HCT116 (cell line): ENCODE measurements at regions not wholly inside any gene's neighbourhood (a gene's known extent, or its start where the extent isn't known, plus 50 kb on each side); places are given as distances from the start of the nearest gene placed in this dataset.

Source experiments
- ATAC-seq: fragments of 200-7000 bp; cut with Tn5 transposase; 2 replicates; pipeline ENCODE4 v1.9.1; 2020; ENCODE audit warnings: mild to moderate bottlenecking, moderate library complexity
- BruUV-seq: library from RNA; stranded (reverse); fragments of 400-500 nt; replicated peaks from 2 replicates; lab custom pipeline; 2021; lab: Mats Ljungman, UMichigan
- CTCF ChIA-PET: fragments of 300-600 bp; sonication (Branson Sonifier 250); formaldehyde crosslinking; loops from one replicate; lab custom pipeline; 2021; ENCODE audit warnings: antibody characterized with exemption; lab: Charles Lee
- POLR2A ChIA-PET: fragments of 300-600, 350-600 bp; sonication (Branson Sonifier 250); formaldehyde crosslinking; loops from one replicate; lab custom pipeline; 2021; ENCODE audit warnings: antibody characterized with exemption; lab: Charles Lee
- RAD21 ChIA-PET, 2 experiments: fragments of 300-600 bp; sonication (Branson Sonifier 250); formaldehyde crosslinking; loops; one replicate each; lab custom pipeline; 2023; ENCODE audit warnings: low total read pairs in 2 of 2; ENCODE audit not compliant: uncharacterized antibody in 2 of 2, unreplicated experiment in 2 of 2, low non-redundant PET in 1 of 2; lab: Charles Lee
- DNase-seq: peaks from one replicate; pipeline ENCODE4 v3.0.0-alpha.2; 2010; ENCODE audit warnings: low read depth, low spot score
- H2AFZ ChIP-seq: fragments of 200-600 bp; shearing (Covaris generic), sonication (generic); 2 replicates; pipeline ENCODE4 v1.6.1; 2017; ENCODE audit warnings: low read depth, mixed run types, mixed read lengths, antibody characterized with exemption, low read length; ENCODE audit not compliant: poor library complexity, severe bottlenecking
- H3K27ac ChIP-seq: 2 replicates; pipeline ENCODE4 v1.5.1; 2012; ENCODE audit warnings: low read depth, low read length
- H3K27me3 ChIP-seq: fragments of 200-600 bp; sonication (generic); 2 replicates; pipeline ENCODE4 v1.6.1; 2016; ENCODE audit warnings: mixed run types, low read length, mixed read lengths; ENCODE audit not compliant: insufficient read depth
- H3K36me3 ChIP-seq, 2 experiments: fragments of 200-500 bp in 1 of 2; fragments of 200-600 bp in 1 of 2; sonication (Bioruptor generic) in 1 of 2; sonication (generic) in 1 of 2; 2 replicates each; pipeline versions ENCODE4 v1.5.1 to v1.6.1; 2014 to 2016; ENCODE audit warnings: low read length in 2 of 2, inconsistent platforms in 1 of 2, mixed read lengths in 1 of 2, mixed run types in 1 of 2; ENCODE audit not compliant: insufficient read depth in 2 of 2, control insufficient read depth in 1 of 2
- H3K4me1 ChIP-seq, 2 experiments: fragments of 200-600 bp in 1 of 2; sonication (generic) in 1 of 2; 2 replicates each; pipeline versions ENCODE4 v1.5.1 to v1.6.1; 2012 to 2017; ENCODE audit warnings: low read length in 2 of 2, inconsistent platforms in 1 of 2, mild to moderate bottlenecking in 1 of 2, mixed read lengths in 1 of 2, mixed run types in 1 of 2, moderate library complexity in 1 of 2; ENCODE audit not compliant: insufficient read depth in 2 of 2, control insufficient read depth in 1 of 2
- H3K4me2 ChIP-seq: fragments of 200-600 bp; sonication (generic); 2 replicates; pipeline ENCODE4 v1.6.1; 2017; ENCODE audit warnings: mixed run types, low read length, mixed read lengths
- H3K4me3 ChIP-seq, 2 experiments: fragments of 200-600 bp in 1 of 2; sonication (generic) in 1 of 2; replicated peaks in 1 of 2; 2 replicates each; pipeline ENCODE4 v1.5.1; 2011 to 2016; ENCODE audit warnings: low read length in 2 of 2, control low read depth in 1 of 2, low read depth in 1 of 2, mild to moderate bottlenecking in 1 of 2, mixed read lengths in 1 of 2, mixed run types in 1 of 2
- H3K79me2 ChIP-seq: fragments of 200-600 bp; sonication (generic); 2 replicates; pipeline ENCODE4 v1.6.1; 2017; ENCODE audit warnings: mild to moderate bottlenecking, mixed run types, low read length, moderate library complexity, mixed read lengths; ENCODE audit not compliant: insufficient read depth
- H3K9ac ChIP-seq: fragments of 200-600 bp; sonication (generic); 2 replicates; pipeline ENCODE4 v1.6.1; 2016; ENCODE audit warnings: low read length, mixed read lengths
- H3K9me2 ChIP-seq: fragments of 200-600 bp; sonication (generic), shearing (Covaris generic); 2 replicates; pipeline ENCODE4 v1.6.1; 2017; ENCODE audit warnings: mixed run types, mild to moderate bottlenecking, moderate library complexity; ENCODE audit not compliant: insufficient read depth
- H3K9me3 ChIP-seq, 2 experiments: fragments of 200-500 bp in 1 of 2; fragments of 200-600 bp in 1 of 2; sonication (Bioruptor generic) in 1 of 2; sonication (generic) in 1 of 2; 2 replicates each; pipeline ENCODE4 v1.6.1; 2014 to 2017; ENCODE audit warnings: low read length in 2 of 2, mixed read lengths in 2 of 2, inconsistent platforms in 1 of 2, low read depth in 1 of 2, mild to moderate bottlenecking in 1 of 2, mixed run types in 1 of 2, moderate library complexity in 1 of 2; ENCODE audit not compliant: control insufficient read depth in 1 of 2, insufficient read depth in 1 of 2
- H4K20me1 ChIP-seq: fragments of 200-600 bp; sonication (generic), shearing (Covaris generic); 2 replicates; pipeline ENCODE4 v1.6.1; 2017; ENCODE audit warnings: mixed run types, mild to moderate bottlenecking, moderate library complexity; ENCODE audit not compliant: insufficient read depth
- CBX3 ChIP-seq: IDR thresholded peaks from 2 replicates; pipeline ENCODE4 v1.6.1; 2012; ENCODE audit warnings: low read depth
- CEBPB ChIP-seq: IDR thresholded peaks from 2 replicates; pipeline ENCODE4 v1.6.1; 2012; ENCODE audit warnings: low read depth
- CTCF ChIP-seq, 3 experiments: fragments of 200-600 bp in 1 of 3; sonication (generic) in 1 of 3; IDR thresholded peaks in 2 of 3; conservative IDR thresholded peaks in 1 of 3; 2 replicates each; pipeline ENCODE4 v1.5.1; 2012 to 2017; ENCODE audit warnings: low read depth in 2 of 3, low read length in 2 of 3, antibody characterized with exemption in 1 of 3, borderline replicate concordance in 1 of 3, control low read depth in 1 of 3, mild to moderate bottlenecking in 1 of 3, mixed read lengths in 1 of 3, mixed run types in 1 of 3, moderate library complexity in 1 of 3; ENCODE audit not compliant: insufficient read depth in 1 of 3
- EZH2phosphoT487 ChIP-seq: fragments of 200-600 bp; IDR thresholded peaks from 2 replicates; pipeline ENCODE4 v1.6.1; 2018; ENCODE audit warnings: antibody characterized with exemption, borderline replicate concordance
- FOSL1 ChIP-seq: IDR thresholded peaks from 2 replicates; pipeline ENCODE4 v1.6.1; 2012; ENCODE audit warnings: low read depth
- POLR2A ChIP-seq: IDR thresholded peaks from 2 replicates; pipeline ENCODE4 v1.7.0; 2011; ENCODE audit warnings: borderline replicate concordance; ENCODE audit not compliant: insufficient read depth, insufficient read length; ENCODE audit errors: extremely low read depth
- POLR2AphosphoS5 ChIP-seq: IDR thresholded peaks from 2 replicates; pipeline ENCODE4 v1.6.1; 2011; ENCODE audit warnings: mild to moderate bottlenecking, low read depth, low read length, moderate library complexity
- SIN3A ChIP-seq: IDR thresholded peaks from 2 replicates; pipeline ENCODE4 v1.6.1; 2012; ENCODE audit warnings: low read depth
- SP1 ChIP-seq: IDR thresholded peaks from 2 replicates; pipeline ENCODE4 v1.6.1; 2012; ENCODE audit warnings: low read depth
- SRF ChIP-seq: IDR thresholded peaks from 2 replicates; pipeline ENCODE4 v1.6.1; 2012; ENCODE audit warnings: low read depth
- YY1 ChIP-seq: IDR thresholded peaks from 2 replicates; pipeline ENCODE4 v1.6.1; 2011; ENCODE audit warnings: low read length, low read depth, moderate library complexity, mild to moderate bottlenecking; ENCODE audit not compliant: insufficient replicate concordance; ENCODE audit errors: extremely low read depth
- ZNF274 ChIP-seq: fragments of 200-500 bp; sonication (Bioruptor generic); IDR thresholded peaks from 2 replicates; pipeline ENCODE4 v1.6.1; 2014; ENCODE audit warnings: mild to moderate bottlenecking, low read depth, low read length, inconsistent platforms
- intact Hi-C: fragments of 100-400 bp; cut with micrococcal nuclease; formaldehyde crosslinking; loops from 2 replicates; pipeline ENCODE4 v1.10.0; 2022
- TF ChIP-seq, protein P1 (sequence below): IDR thresholded peaks from 2 replicates; pipeline ENCODE4 v1.6.1; 2012; ENCODE audit warnings: low read depth
- TF ChIP-seq, protein P2 (sequence below): IDR thresholded peaks from 2 replicates; pipeline ENCODE4 v1.6.1; 2012

DNA sequence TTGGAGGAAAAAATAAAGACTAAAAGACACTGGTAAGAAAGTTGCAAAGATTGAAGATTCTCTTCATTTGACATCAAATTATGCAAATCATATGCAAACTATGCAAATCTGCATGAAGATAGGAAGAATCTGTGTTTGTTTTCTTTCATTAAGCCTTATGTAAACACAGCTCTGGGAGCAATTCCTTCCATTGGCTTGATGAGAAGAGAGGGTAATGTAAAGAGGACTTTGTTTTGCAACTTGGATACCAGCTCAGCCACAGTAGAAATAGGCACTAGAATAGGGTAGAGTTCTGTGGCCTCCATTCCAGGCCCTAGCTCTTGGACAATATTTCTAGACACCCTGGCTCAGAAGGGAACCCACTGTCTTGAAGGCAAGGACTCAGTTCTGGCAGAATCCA lies 388.4 kb upstream of the RASGEF1B start:
- CTCF ChIA-PET = no interaction called here
- intact Hi-C loops = no loop called here

More for the DNA sequence above, 388.4 kb upstream of the RASGEF1B start:
- Histone ChIP-seq H3K79me2 (no peaks in the 10 kb centered on the region), H3K9me2 (no peaks in the 10 kb centered on the region), H3K4me1 (no peaks in the 10 kb centered on the region), H3K9ac (no peak overlapping the region), H3K4me2 (no peak overlapping the region), H3K4me3 (no peak overlapping the region), H2AFZ (no peak overlapping the region), H4K20me1 (no peaks in the 10 kb centered on the region), H3K36me3 (no peaks in the 10 kb centered on the region), H3K27me3 (no peaks in the 10 kb centered on the region), H3K27ac (no peak overlapping the region), H3K9me3 (no peaks in the 10 kb centered on the region)
- ChIA-PET POLR2A (no interaction called here), RAD21 (no interaction called here)
- ATAC-seq = no peak
- BruUV-seq = no TSS peak
- DNase-seq = no peak
- TF ChIP-seq CEBPB (no peak), CBX3 (no peak), CTCF (IDR thresholded peaks at IDR 0.05 in 2 of 3, conservative IDR thresholded peaks at IDR 0.05 in 1 of 3; ENCODE audit: borderline replicate concordance in 1 of 3, insufficient read depth in 1 of 3, low read depth in 2 of 3, low read length in 2 of 3) (no peak), SP1 (no peak), SIN3A (no peak), POLR2AphosphoS5 (no peak), YY1 (no peak), SRF (no peak), FOSL1 (no peak), EZH2phosphoT487 (no peak), ZNF274 (no peak), POLR2A (no peak)
- TF ChIP-seq, protein P1, sequence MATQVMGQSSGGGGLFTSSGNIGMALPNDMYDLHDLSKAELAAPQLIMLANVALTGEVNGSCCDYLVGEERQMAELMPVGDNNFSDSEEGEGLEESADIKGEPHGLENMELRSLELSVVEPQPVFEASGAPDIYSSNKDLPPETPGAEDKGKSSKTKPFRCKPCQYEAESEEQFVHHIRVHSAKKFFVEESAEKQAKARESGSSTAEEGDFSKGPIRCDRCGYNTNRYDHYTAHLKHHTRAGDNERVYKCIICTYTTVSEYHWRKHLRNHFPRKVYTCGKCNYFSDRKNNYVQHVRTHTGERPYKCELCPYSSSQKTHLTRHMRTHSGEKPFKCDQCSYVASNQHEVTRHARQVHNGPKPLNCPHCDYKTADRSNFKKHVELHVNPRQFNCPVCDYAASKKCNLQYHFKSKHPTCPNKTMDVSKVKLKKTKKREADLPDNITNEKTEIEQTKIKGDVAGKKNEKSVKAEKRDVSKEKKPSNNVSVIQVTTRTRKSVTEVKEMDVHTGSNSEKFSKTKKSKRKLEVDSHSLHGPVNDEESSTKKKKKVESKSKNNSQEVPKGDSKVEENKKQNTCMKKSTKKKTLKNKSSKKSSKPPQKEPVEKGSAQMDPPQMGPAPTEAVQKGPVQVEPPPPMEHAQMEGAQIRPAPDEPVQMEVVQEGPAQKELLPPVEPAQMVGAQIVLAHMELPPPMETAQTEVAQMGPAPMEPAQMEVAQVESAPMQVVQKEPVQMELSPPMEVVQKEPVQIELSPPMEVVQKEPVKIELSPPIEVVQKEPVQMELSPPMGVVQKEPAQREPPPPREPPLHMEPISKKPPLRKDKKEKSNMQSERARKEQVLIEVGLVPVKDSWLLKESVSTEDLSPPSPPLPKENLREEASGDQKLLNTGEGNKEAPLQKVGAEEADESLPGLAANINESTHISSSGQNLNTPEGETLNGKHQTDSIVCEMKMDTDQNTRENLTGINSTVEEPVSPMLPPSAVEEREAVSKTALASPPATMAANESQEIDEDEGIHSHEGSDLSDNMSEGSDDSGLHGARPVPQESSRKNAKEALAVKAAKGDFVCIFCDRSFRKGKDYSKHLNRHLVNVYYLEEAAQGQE = no peak
- TF ChIP-seq, protein P2, sequence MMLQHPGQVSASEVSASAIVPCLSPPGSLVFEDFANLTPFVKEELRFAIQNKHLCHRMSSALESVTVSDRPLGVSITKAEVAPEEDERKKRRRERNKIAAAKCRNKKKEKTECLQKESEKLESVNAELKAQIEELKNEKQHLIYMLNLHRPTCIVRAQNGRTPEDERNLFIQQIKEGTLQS = no peak
